ENCODE measurements at regions not wholly inside any gene's neighbourhood (a gene's known extent, or its start where the extent isn't known, plus 50 kb on each side); places are given as distances from the start of the nearest gene placed in this dataset.

DNA sequence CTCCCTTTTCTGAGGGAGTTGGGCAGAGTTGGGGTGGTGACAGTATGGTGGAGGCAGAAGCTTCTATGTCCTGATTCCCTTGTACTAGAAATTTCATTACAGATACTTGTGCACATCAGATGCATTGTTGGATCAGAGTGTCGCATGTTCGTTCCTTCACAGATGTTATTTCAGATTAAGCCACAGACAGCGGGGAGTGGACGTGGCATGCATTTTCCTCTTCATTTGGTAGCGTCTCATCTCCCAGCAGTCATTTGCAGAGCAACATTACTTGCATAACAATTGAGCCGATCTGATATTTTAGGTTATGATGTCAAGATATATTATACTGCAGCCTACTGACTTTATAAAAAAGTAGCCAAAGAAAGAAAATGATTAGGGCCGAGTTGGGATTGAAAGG lies 261.6 kb upstream of the SASH1 start (continued):
- TF ChIP-seq CHD7 (IDR thresholded peaks at IDR 0.05; ENCODE audit: insufficient replicate concordance, low read length), result no peak
- TF ChIP-seq CEBPB (IDR thresholded peaks at IDR 0.05; ENCODE audit: low read depth, low read length), result no peak
- no peak for TF ChIP-seq EZH2 (IDR thresholded peaks at IDR 0.05; ENCODE audit: low read depth, low read length, severe bottlenecking)
- TF ChIP-seq RFX5 (IDR thresholded peaks at IDR 0.05; ENCODE audit: borderline replicate concordance, low read depth, low read length), result no peak
- no peak for TF ChIP-seq SIX5 (IDR thresholded peaks at IDR 0.05; ENCODE audit: low read depth, low read length)
- no peak for TF ChIP-seq BACH1 (IDR thresholded peaks at IDR 0.05; ENCODE audit: low read length)
- TF ChIP-seq RBBP5 (IDR thresholded peaks at IDR 0.05; ENCODE audit: borderline replicate concordance, low read depth, low read length), result no peak
- TF ChIP-seq SUZ12 (IDR thresholded peaks at IDR 0.05; ENCODE audit: low read length), result no peak
- no peak for TF ChIP-seq GTF2F1 (IDR thresholded peaks at IDR 0.05; ENCODE audit: borderline replicate concordance, low read depth, low read length)
- no peak for TF ChIP-seq YY1 (IDR thresholded peaks at IDR 0.05; ENCODE audit: low read depth, low read length)
- no peak for TF ChIP-seq SIRT6 (IDR thresholded peaks at IDR 0.05; ENCODE audit: low read length)
- no peak for TF ChIP-seq BRCA1 (IDR thresholded peaks at IDR 0.05; ENCODE audit: low read depth, low read length)
- TF ChIP-seq TBP (IDR thresholded peaks at IDR 0.05; ENCODE audit: low read depth, low read length), result no peak
- TF ChIP-seq SP4 (IDR thresholded peaks at IDR 0.05; ENCODE audit: low read length), result no peak

Measured in H1 (cell line).